ENCODE measurements at regions not wholly inside any gene's neighbourhood (a gene's known extent, or its start where the extent isn't known, plus 50 kb on each side); places are given as distances from the start of the nearest gene placed in this dataset.
"Not testable (repeated sequence)": the region's sequence is repeated elsewhere in the genome, so short reads cannot be mapped to it uniquely, and the experiment has no call there.

GRCh38 chr18:59848002-59848401 is 51.8 kb upstream of the PMAIP1 start:
- DNase-seq (ENCODE audit: low spot score), result no peak

GRCh38 chr18:59847491-59847846 is 52.3 kb upstream of the PMAIP1 start:
- not testable (repeated sequence) for DNase-seq (ENCODE audit: low spot score)

GRCh38 chr18:59846814-59847490 is 52.8 kb upstream of the PMAIP1 start:
- DNase-seq (ENCODE audit: low spot score), result no peak

- DNase-seq (ENCODE audit: low spot score), result no peak
Observed at GRCh38 chr18:59842947-59843346, 56.8 kb upstream of the PMAIP1 start.

GRCh38 chr18:59839931-59840685 is 59.7 kb upstream of the PMAIP1 start:
- DNase-seq (ENCODE audit: low spot score), result no peak

DNA sequence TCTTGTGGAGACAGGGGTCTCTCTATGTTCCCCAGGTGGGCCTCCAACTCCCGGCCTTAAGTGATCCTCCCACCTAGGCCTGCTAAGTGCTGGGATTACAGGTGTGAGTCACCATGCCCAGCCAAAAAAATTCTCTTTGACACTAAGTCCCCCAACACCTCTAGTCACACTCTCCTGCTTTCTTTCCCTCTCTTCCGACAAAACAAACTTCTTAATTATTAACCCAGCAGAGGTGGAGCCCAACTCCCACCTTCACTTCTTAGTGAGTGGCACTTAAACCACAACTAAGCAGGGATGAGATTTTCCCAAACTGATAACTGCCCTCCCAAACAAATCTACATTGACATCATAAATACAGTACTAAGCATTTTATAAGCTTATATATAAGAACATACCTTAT is 60.5 kb upstream of the PMAIP1 start:
- DNase-seq (ENCODE audit: low spot score), result no peak

DNA sequence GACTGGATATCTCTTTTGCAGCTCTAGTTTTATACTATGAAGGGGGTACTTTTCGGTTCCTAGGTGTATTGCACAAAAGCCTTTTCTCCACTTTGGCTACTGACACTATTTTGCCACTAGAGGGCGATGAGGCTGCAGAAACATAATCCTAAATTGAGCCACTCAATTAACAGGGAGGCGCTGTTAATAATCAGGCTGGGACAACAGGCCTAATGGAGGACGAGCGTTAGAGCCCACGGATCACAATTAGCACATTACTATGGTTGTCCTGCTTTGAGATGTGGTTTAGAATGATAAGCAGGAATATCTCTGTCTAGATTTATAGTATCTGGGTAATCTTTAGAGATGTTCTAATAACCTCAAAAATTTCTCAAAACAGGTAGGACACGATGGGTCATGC is 62.2 kb upstream of the PMAIP1 start:
- peak; percentile 51 for DNase-seq (ENCODE audit: low spot score)

DNA sequence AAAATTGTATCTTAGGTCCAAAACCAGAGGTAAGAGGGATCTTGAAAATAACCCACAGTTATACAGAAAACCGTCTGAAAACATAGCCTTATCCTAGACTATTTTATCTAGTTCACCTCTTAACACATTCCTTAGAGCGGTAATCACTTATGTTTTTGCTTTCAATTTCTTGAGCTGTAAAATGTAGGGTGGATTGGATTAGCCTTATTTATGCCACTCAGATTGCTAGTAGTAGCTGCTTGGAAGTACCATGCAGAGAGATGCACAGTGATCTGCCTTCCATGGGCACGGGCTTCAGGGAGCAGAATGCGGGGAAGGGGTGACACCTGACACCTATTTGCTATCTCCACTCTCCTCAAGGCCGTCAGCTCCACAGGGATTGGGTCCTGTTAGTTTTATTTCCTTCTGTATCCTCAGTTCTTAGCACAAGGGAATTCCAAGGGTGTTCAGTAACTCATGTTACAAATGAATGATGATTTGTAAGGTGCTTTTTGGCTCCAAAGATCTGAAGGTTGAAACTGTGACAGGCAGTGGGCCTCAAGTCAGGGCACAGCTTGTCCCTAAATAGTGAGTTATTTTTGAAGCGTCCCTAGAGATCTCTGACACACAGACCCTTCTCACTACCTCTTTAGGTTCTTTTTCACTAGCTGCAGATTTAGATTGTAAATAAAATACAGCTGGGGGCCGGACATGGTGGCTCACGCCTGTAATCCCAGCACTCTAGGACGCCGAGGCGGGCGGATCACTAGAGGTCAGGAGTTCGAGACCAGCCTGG is 64.0 kb upstream of the PMAIP1 start:
- no peak for DNase-seq (ENCODE audit: low spot score)

DNA sequence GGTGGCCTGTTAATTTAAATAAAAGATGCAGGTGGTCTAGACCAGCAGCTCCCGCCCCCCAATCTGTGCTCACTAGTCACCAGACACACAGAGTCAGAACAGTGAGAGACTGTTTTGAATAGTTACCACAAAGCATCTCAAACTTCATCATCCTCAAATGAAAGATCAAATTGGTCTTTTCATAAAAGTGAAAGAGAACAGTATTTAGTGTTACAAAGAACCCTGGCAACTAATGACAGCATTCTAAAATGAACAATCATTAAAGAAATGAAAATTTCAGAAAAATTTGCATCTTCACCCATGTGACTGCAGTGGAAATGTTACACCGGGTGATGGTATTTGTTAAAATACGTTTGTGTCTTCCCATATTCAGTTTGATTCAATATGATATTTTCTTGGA is 65.5 kb upstream of the PMAIP1 start:
- DNase-seq (ENCODE audit: low spot score), result no peak

DNA sequence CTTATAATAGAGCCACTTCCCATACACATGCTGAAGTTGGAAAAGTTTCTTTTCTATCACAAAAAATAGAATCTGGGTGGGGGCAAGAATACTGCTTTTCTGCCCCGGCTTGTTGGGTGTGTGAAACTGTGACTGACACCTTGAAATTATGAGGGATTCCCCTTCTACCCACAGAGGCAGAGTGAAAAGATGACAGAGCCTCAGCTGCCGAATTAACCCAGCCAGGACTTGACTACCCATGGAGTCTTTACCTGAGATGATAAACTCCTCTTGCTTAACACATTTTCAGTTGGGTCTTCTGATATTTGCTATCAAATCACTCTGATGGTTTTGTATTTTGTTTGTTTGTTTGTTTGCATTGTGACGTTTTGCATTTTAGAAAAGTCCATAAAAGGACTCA is 66.0 kb upstream of the PMAIP1 start:
- no peak for DNase-seq (ENCODE audit: low spot score)

DNA sequence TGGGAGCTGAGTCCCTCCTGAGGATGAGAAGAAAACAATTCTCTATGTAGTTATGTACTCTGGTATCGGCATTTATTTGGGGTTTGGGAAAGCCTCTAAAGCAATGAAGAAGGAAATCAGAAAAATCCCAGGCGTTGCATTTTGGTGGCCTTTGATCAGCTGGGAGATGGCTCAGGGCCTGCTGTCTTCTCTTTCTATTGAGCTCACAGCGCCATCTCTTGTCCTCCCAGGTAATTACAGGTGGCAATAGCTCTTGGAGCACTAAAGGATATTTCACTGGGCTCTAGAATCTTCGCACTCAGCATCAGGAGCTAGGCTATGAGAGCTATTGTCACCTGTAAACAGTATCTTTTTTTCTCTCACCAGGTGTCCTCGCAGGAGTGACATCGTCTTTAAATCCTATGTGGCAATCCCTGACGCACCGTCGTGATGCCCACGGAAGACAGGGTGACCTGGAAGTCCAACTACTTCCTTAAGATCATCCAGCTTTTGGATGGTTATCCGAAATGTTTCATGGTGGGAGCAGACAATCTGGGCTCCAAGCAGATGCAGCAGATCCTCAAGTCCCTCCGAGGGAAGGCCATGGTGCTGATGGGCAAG is 76.1 kb upstream of the PMAIP1 start:
- DNase-seq (ENCODE audit: low spot score), result peak; percentile 82

GRCh38 chr18:59822612-59823550 is 76.9 kb upstream of the PMAIP1 start:
- no peak for DNase-seq (ENCODE audit: low spot score)

- DNase-seq (ENCODE audit: low spot score), result peak; percentile 11
Observed at GRCh38 chr18:59821983-59822382, 77.8 kb upstream of the PMAIP1 start.

DNA sequence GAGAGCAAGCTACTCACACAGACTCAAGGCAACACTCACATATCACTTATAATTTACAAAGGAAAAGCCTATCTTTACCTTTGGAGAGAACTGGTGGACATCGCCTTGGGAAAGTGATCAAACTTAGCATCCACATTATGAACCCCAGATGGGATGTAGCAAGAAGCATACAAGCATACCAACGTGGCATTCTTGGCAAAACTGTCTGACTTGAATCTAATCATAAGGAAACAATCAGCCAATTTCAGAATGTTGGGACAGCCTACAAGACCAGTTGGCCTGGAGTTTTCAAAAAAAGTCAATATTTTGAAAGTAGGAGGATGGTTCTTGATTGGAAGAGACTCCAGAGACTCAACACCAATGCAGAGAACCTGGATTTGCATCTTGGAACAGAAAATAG is 79.1 kb upstream of the PMAIP1 start:
- DNase-seq (ENCODE audit: low spot score), result no peak

DNA sequence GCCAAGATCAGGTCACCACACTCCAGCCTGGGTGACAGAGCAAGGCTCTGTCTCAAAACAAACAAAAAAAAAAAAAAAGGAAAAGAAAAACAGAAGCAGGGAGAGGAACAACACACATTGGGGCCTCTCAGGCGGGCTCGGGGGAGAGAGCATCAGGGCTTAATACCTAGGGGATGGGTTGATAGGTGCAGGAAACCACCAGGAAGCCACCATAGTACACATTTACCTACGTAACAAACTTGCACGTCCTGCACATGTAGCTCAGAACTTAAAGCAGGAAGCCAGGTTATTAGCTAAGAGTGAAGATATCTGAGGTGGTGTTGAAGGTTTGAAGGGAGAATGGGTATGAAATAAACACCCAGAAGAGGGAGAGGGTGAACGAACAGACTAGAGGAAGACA is 81.0 kb upstream of the PMAIP1 start:
- no peak for DNase-seq (ENCODE audit: low spot score)

DNA sequence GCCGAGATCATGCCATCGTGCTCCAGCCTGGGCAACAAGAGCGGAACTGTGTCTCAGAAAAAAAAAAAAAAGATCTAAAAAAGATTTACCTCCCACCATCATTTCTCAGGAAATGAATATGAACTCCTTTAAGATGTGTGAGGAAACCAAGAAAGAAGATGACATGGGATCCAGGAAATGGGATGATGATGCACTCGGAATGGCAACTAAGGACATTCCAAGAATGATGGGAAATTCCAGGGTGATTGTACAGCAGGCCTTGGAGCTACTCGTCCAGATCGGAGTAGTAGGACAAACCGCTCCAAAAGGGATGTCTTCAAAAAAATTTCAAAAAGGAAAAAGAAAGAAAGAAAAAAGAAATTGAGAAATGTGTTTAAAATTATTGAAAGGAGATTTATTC is 84.9 kb upstream of the PMAIP1 start:
- no peak for DNase-seq (ENCODE audit: low spot score)

- DNase-seq (ENCODE audit: low spot score), result no peak
Observed at GRCh38 chr18:59813942-59814341, 85.9 kb upstream of the PMAIP1 start.

GRCh38 chr18:59810735-59811520 is 88.9 kb upstream of the PMAIP1 start:
- DNase-seq (ENCODE audit: low spot score), result no peak

- no peak for DNase-seq (ENCODE audit: low spot score)
Observed at GRCh38 chr18:59810183-59810582, 89.6 kb upstream of the PMAIP1 start.

GRCh38 chr18:59802031-59802430 is 97.8 kb upstream of the PMAIP1 start:
- DNase-seq (ENCODE audit: low spot score), result no peak

DNA sequence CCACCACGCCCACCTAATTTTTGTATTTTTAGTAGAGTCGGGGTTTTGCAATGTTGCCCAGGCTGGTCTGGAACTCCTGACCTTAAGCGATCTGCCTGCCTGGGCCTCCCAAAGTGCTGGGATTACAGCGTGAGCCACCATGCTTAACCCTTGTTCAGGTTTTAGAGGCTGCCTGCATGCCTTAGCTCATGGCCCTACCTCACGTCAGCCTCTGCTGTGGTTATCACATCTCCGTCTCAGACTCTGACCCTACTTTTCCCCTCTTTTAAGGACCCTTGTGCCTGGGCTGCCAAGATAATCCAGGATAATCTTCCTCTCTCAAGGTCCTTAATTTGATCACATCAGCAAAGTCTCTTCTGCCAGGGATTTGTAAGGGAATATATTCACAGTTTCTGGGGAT is 98.2 kb upstream of the PMAIP1 start:
- no peak for DNase-seq (ENCODE audit: low spot score)
